Breast epithelium (tissue), 4 donors: ENCODE measurements at regions not wholly inside any gene's neighbourhood (a gene's known extent, or its start where the extent isn't known, plus 50 kb on each side); places are given as distances from the start of the nearest gene placed in this dataset.

ENCODE experiments used
- DNase-seq, 2 donors: peaks; one replicate each; pipeline ENCODE4 v3.0.0-alpha.2; 2019; ENCODE audit warnings: low spot score in 2 of 2
- H3K27ac ChIP-seq, 2 donors: fragments of 200-600 bp; sonication (generic) in 1 of 2; one replicate each; pipeline ENCODE4 v1.5.1; 2016 to 2019; ENCODE audit warnings: mild to moderate bottlenecking in 1 of 2
- H3K27me3 ChIP-seq, 2 donors: fragments of 200-600 bp; sonication (generic) in 1 of 2; one replicate each; pipeline versions ENCODE4 v1.5.1 to v1.6.0; 2017 to 2019; ENCODE audit warnings: control low read depth in 1 of 2, mild to moderate bottlenecking in 1 of 2
- H3K36me3 ChIP-seq: fragments of 200-600 bp; one replicate; pipeline ENCODE4 v1.5.1; 2019
- H3K4me1 ChIP-seq, 2 donors: fragments of 200-600 bp; sonication (generic); one replicate each; pipeline ENCODE4 v1.5.1; 2016 to 2019; ENCODE audit warnings: control low read depth in 1 of 2
- H3K4me3 ChIP-seq, 3 donors: fragments of 200-600 bp; sonication (generic); 1 replicate in 2 of 3; 2 replicates in 1 of 3; pipeline ENCODE4 v1.5.1; 2016 to 2019; ENCODE audit warnings: mild to moderate bottlenecking in 3 of 3, moderate library complexity in 2 of 3
- H3K9me3 ChIP-seq, 2 donors: fragments of 200-600 bp; sonication (generic) in 1 of 2; one replicate each; pipeline ENCODE4 v1.5.1; 2016 to 2019; ENCODE audit warnings: control low read depth in 1 of 2
- POLR2A ChIP-seq: fragments of 450-650 bp; IDR thresholded peaks from one replicate; pipeline ENCODE4 v1.6.1; 2016; ENCODE audit warnings: antibody characterized with exemption, mild to moderate bottlenecking, moderate library complexity
- POLR2AphosphoS5 ChIP-seq, 3 donors: sonication (generic); formaldehyde crosslinking; IDR thresholded peaks; one replicate each; pipeline ENCODE4 v1.6.1; 2017; ENCODE audit warnings: antibody characterized with exemption in 3 of 3
- intact Hi-C: fragments of 100-400 bp; cut with DNase I; formaldehyde crosslinking; loops from one replicate; pipeline ENCODE4 v1.15.1; 2023; ENCODE audit warnings: low total_unique reads
- TF ChIP-seq, protein P1 (sequence below), 3 donors: fragments of 450-650 bp; IDR thresholded peaks; one replicate each; pipeline ENCODE4 v1.5.1; 2016 to 2017; ENCODE audit warnings: antibody characterized with exemption in 3 of 3, mild to moderate bottlenecking in 3 of 3, moderate library complexity in 3 of 3

- Histone ChIP-seq H3K27ac (no peak overlapping the region), H3K4me1 (no peaks in the 10 kb centered on the region), H3K36me3 (no peaks in the 10 kb centered on the region), H3K4me3 (no peak overlapping the region), H3K9me3 (no peaks in the 10 kb centered on the region), H3K27me3 (no peaks in the 10 kb centered on the region)
- TF ChIP-seq POLR2A (no peak), POLR2AphosphoS5 (IDR thresholded peaks at IDR 0.05) (no peak)
- TF ChIP-seq, protein P1, sequence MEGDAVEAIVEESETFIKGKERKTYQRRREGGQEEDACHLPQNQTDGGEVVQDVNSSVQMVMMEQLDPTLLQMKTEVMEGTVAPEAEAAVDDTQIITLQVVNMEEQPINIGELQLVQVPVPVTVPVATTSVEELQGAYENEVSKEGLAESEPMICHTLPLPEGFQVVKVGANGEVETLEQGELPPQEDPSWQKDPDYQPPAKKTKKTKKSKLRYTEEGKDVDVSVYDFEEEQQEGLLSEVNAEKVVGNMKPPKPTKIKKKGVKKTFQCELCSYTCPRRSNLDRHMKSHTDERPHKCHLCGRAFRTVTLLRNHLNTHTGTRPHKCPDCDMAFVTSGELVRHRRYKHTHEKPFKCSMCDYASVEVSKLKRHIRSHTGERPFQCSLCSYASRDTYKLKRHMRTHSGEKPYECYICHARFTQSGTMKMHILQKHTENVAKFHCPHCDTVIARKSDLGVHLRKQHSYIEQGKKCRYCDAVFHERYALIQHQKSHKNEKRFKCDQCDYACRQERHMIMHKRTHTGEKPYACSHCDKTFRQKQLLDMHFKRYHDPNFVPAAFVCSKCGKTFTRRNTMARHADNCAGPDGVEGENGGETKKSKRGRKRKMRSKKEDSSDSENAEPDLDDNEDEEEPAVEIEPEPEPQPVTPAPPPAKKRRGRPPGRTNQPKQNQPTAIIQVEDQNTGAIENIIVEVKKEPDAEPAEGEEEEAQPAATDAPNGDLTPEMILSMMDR (IDR thresholded peaks at IDR 0.05): no peak
- intact Hi-C loops: loop anchor here (5.0 kb wide), 1 partner anchor 533 kb away; no protein-coding TSS in a partner anchor
- DNase-seq: no peak
These were observed 1059.7 kb downstream of the TSN start for GRCh38 chr2:122815120-122815519.

DNA sequence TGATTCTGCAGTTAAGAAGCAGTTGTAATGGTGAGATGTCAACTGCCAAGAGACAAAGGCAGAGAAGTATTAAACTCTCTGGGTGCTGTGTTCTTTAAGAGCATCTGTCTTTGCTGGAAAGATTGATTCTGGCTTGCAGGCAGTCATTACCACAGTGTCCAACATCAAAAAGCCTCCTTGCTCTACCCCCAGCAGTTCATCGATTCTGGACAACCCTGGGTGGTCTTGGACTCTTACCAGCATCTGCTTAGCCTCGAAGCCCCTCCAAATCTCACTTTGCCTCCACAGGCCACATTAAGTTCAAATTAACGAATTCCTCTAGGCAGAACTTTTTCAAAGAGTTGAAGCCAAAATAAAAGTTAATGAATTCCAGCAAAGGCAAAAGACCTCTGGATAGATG is 1061.4 kb downstream of the TSN start:
- Histone ChIP-seq H3K4me3 (no peak overlapping the region), H3K27ac (no peak overlapping the region), H3K36me3 (no peaks in the 10 kb centered on the region), H3K4me1 (no peaks in the 10 kb centered on the region), H3K27me3 (no peaks in the 10 kb centered on the region), H3K9me3 (no peaks in the 10 kb centered on the region)
- no peak for DNase-seq
- TF ChIP-seq POLR2A: no peak
- TF ChIP-seq, protein P1 (IDR thresholded peaks at IDR 0.05): no peak
- no peak for TF ChIP-seq POLR2AphosphoS5 (IDR thresholded peaks at IDR 0.05)
- intact Hi-C loops: loop anchor here (5.0 kb wide), 1 partner anchor 535 kb away; no protein-coding TSS in a partner anchor

- Histone ChIP-seq H3K36me3 (no peaks in the 10 kb centered on the region), H3K27me3 (no peaks in the 10 kb centered on the region), H3K4me3 (no peak overlapping the region), H3K27ac (no peak overlapping the region), H3K4me1 (no peaks in the 10 kb centered on the region), H3K9me3 (no peaks in the 10 kb centered on the region)
- no peak for DNase-seq
- intact Hi-C loops: no loop called here
- no peak for TF ChIP-seq POLR2AphosphoS5 (IDR thresholded peaks at IDR 0.05)
- no peak for TF ChIP-seq POLR2A
- TF ChIP-seq, protein P1 (IDR thresholded peaks at IDR 0.05): no peak
These were observed 1066.9 kb downstream of the TSN start for GRCh38 chr2:122822319-122822718.

GRCh38 chr2:122830157-122830556 is 1074.7 kb downstream of the TSN start:
- no peaks in the 10 kb centered on the region for H3K36me3 ChIP-seq
- no peak overlapping the region for H3K27ac ChIP-seq
- peaks cover 0 to 4% of the 10 kb centered on the region in 2 donors for H3K9me3 ChIP-seq
- no peak overlapping the region for H3K4me3 ChIP-seq
- no peaks in the 10 kb centered on the region for H3K4me1 ChIP-seq
- TF ChIP-seq POLR2A (no peak), POLR2AphosphoS5 (IDR thresholded peaks at IDR 0.05) (no peak)
- TF ChIP-seq, protein P1 (IDR thresholded peaks at IDR 0.05): no peak
- no peak for DNase-seq
- intact Hi-C loops: no loop called here
- H3K27me3 ChIP-seq: no peaks in the 10 kb centered on the region

DNA sequence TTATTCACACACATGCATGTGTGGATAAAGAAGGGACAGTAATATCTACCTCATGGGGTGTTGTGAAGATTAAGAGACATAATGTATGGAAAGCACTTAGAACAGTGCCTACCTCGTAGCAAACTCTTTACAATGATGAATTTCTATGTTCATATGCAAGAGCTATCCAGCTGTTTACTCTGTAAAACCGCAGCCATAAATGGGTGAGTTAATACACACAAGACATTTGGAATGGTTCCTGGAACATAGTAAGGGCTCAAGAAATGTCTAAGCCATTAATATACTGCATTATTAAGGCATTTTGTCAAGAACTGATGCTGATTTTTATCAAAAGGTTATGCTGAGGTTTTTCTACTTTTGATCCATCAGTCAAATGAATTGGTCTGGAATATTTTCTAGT is 1076.2 kb downstream of the TSN start:
- Histone ChIP-seq H3K36me3 (no peaks in the 10 kb centered on the region), H3K4me3 (no peak overlapping the region), H3K4me1 (no peaks in the 10 kb centered on the region), H3K27me3 (no peaks in the 10 kb centered on the region), H3K27ac (no peak overlapping the region), H3K9me3 (peaks cover 0 to 4% of the 10 kb centered on the region in 2 donors)
- intact Hi-C loops: no loop called here
- no peak for TF ChIP-seq POLR2AphosphoS5 (IDR thresholded peaks at IDR 0.05)
- TF ChIP-seq, protein P1 (IDR thresholded peaks at IDR 0.05): no peak
- DNase-seq: no peak
